Cerebellar nuclear complex (tissue), 1 donor: ENCODE measurements at regions not wholly inside any gene's neighbourhood (a gene's known extent, or its start where the extent isn't known, plus 50 kb on each side); places are given as distances from the start of the nearest gene placed in this dataset.

Source experiments
- DNase-seq, 2 experiments: peaks; one replicate each; lab custom pipeline; 2025; lab: John Stamatoyannopoulos, UW

DNA sequence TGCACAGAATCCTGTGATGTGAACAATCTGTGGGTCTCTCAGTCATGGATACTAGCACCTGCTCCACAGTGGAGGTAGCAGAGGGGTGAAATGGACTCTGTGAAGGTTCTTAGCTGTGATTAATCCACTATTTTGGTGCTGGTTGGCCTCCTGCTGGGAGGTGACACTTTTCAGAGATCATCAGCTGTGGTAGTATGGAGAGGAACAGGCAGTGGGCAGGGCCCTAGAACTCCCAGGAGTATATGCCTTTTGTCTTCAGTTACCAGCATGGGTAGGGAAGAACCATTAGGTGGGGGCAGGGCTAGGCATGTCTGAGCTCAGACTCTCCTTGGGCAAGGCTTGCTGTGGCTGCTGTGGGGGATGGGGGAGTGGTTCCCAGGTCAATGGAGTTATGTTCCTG, 54.0 kb upstream of the KCNJ15 start:
- DNase-seq, result no peak

DNA sequence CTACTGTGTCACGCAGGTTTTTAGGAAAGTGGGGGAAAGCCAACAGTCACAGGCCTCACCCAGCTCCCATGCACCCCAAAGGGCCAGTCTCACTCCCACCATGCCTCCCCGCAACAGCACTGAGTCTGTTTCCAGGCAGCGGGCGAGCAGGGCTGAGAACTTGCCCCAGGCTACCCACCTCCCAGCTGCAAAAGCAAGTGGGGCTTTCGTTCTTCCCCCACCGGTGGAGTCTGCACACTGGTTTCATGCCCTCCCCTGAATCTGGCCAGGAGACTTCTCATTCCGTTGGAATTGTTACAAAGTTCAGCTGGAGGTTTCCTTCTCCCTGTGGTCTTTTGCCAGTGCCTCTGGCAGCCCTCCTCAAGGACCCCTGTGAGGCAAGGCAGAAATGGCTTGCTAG, 53.6 kb upstream of the KCNJ15 start:
- DNase-seq, result no peak

- no peak for DNase-seq
These were observed 50.9 kb upstream of the KCNJ15 start for GRCh38 chr21:38205940-38206339.

- no peak for DNase-seq
These were observed 50.1 kb upstream of the KCNJ15 start for GRCh38 chr21:38206646-38207045.
